HepG2 (cell line): ENCODE measurements at regions not wholly inside any gene's neighbourhood (a gene's known extent, or its start where the extent isn't known, plus 50 kb on each side); places are given as distances from the start of the nearest gene placed in this dataset.

Source experiments
- ATAC-seq: fragments of 200-7000 bp; cut with Tn5 transposase; 3 replicates; pipeline ENCODE4 v1.9.1; 2020; ENCODE audit warnings: mild to moderate bottlenecking, moderate library complexity
- BruUV-seq: library from RNA; stranded (reverse); fragments of 400-500 nt; replicated peaks from 2 replicates; lab custom pipeline; 2021; lab: Mats Ljungman, UMichigan
- CTCF ChIA-PET: fragments of 300-600 bp; formaldehyde crosslinking; extraction: SDS; loops from one replicate; lab custom pipeline; 2021; ENCODE audit warnings: low total read pairs, inconsistent platforms, low intra/inter-chr PET ratio; lab: Yijun Ruan, JAX
- POLR2A ChIA-PET: fragments of 350-600 bp; sonication (Branson Sonifier 250); formaldehyde crosslinking; loops from one replicate; lab custom pipeline; 2020; ENCODE audit warnings: antibody characterized with exemption, inconsistent platforms; lab: Yijun Ruan, JAX
- DNase-seq: peaks from one replicate; pipeline ENCODE4 v3.0.0-alpha.2; 2015; ENCODE audit warnings: low spot score
- FAIRE-seq: peaks from 3 replicates; lab custom pipeline; 2011; peaks lifted over from hg19 to GRCh38; lab: Jason Lieb, UNC
- H2AFZ ChIP-seq: one replicate; pipeline ENCODE4 v1.6.1; 2011; ENCODE audit warnings: low read length, inconsistent platforms
- H3K27ac ChIP-seq: fragments of 300-600 bp; 3 replicates; pipeline ENCODE4 v1.8.0; 2011; ENCODE audit warnings: mixed run types, mild to moderate bottlenecking, mixed read lengths, low read length, inconsistent platforms; ENCODE audit not compliant: insufficient read depth; ENCODE audit errors: extremely low read length
- H3K27me3 ChIP-seq, 2 experiments: fragments of 200-600 bp in 1 of 2; 2 replicates in 1 of 2; 3 replicates in 1 of 2; pipeline versions ENCODE4 v1.6.0 to v1.8.0; 2011; ENCODE audit warnings: low read length in 2 of 2, mild to moderate bottlenecking in 2 of 2, moderate library complexity in 2 of 2, inconsistent platforms in 1 of 2; ENCODE audit not compliant: insufficient read depth in 2 of 2, control insufficient read depth in 1 of 2
- H3K36me3 ChIP-seq, 2 experiments: fragments of 200-600 bp in 1 of 2; replicated peaks in 1 of 2; 2 replicates in 1 of 2; 3 replicates in 1 of 2; pipeline versions ENCODE4 v1.5.1 to v1.8.0; 2011; ENCODE audit warnings: low read length in 2 of 2, inconsistent platforms in 1 of 2; ENCODE audit not compliant: insufficient read depth in 2 of 2, control insufficient read depth in 1 of 2
- H3K4me1 ChIP-seq: 2 replicates; pipeline ENCODE4 v1.5.1; 2012; ENCODE audit warnings: low read length, inconsistent platforms; ENCODE audit not compliant: insufficient read depth
- H3K4me2 ChIP-seq: 2 replicates; pipeline ENCODE4 v1.6.0; 2011; ENCODE audit warnings: low read depth, low read length, inconsistent platforms
- H3K4me3 ChIP-seq, 3 experiments: fragments of 200-600 bp in 1 of 3; sonication (generic), shearing (Covaris generic) in 1 of 3; replicated peaks in 1 of 3; 2 replicates each; pipeline ENCODE4 v1.5.1; 2011 to 2016; ENCODE audit warnings: low read length in 3 of 3, inconsistent platforms in 2 of 3, low read depth in 2 of 3, mild to moderate bottlenecking in 2 of 3, control low read depth in 1 of 3, mixed read lengths in 1 of 3; ENCODE audit not compliant: insufficient read depth in 1 of 3
- H3K79me2 ChIP-seq: one replicate; pipeline ENCODE4 v1.6.1; 2011; ENCODE audit warnings: low read length, inconsistent platforms; ENCODE audit not compliant: insufficient read depth
- H3K9ac ChIP-seq: 2 replicates; pipeline ENCODE4 v1.6.0; 2011; ENCODE audit warnings: mild to moderate bottlenecking, low read depth, low read length, inconsistent platforms; ENCODE audit not compliant: insufficient read depth
- H3K9me3 ChIP-seq: 2 replicates; pipeline ENCODE4 v1.5.1; 2012; ENCODE audit warnings: mild to moderate bottlenecking, low read length
- H4K20me1 ChIP-seq: 2 replicates; pipeline ENCODE4 v1.6.0; 2011; ENCODE audit warnings: inconsistent platforms, mild to moderate bottlenecking, low read length, moderate library complexity; ENCODE audit not compliant: insufficient read depth
- CC2D1A ChIP-seq: sonication (generic); formaldehyde crosslinking; IDR thresholded peaks from 2 replicates; pipeline ENCODE4 v1.8.1; 2023; ENCODE audit warnings: mild to moderate bottlenecking, missing genetic modification reagents
- CEBPG ChIP-seq: IDR thresholded peaks from 2 replicates; pipeline ENCODE4 v1.6.1; 2016
- HDAC1 ChIP-seq: sonication (generic); formaldehyde crosslinking; IDR thresholded peaks from 2 replicates; pipeline ENCODE4 v1.5.1; 2020; ENCODE audit warnings: mild to moderate bottlenecking, missing genetic modification reagents
- IKZF4 ChIP-seq: sonication (generic); formaldehyde crosslinking; IDR thresholded peaks from 2 replicates; pipeline ENCODE4 v1.5.1; 2020; ENCODE audit warnings: borderline replicate concordance, mild to moderate bottlenecking, low read depth, missing genetic modification reagents; ENCODE audit errors: not compliant biosample characterization
- MEF2D ChIP-seq: sonication (generic); formaldehyde crosslinking; IDR thresholded peaks from 2 replicates; pipeline ENCODE4 v1.5.1; 2020; ENCODE audit warnings: mild to moderate bottlenecking, missing genetic modification reagents
- THAP11 ChIP-seq: IDR thresholded peaks from 2 replicates; pipeline ENCODE4 v1.6.1; 2016; ENCODE audit warnings: missing biosample characterization, missing genetic modification reagents
- ZEB1 ChIP-seq: IDR thresholded peaks from 2 replicates; pipeline ENCODE4 v1.6.1; 2012; ENCODE audit warnings: mild to moderate bottlenecking, low read depth, inconsistent platforms; ENCODE audit not compliant: insufficient replicate concordance
- WGBS: methylation state at CpG from one replicate; pipeline ENCODE4 v1.1.6; 2017; ENCODE audit warnings: low lambda C conversion rate; 5-methylcytosine and 5-hydroxymethylcytosine counted together
- in situ Hi-C: cut with HindIII; loops from 2 replicates; pipeline ENCODE4 v1.10.0; 2017; ENCODE audit warnings: low pct_unique_long_range_greater_than_20kb; ENCODE audit not compliant: extremely low pct_ligation_motif_present
- intact Hi-C: fragments of 100-400 bp; cut with micrococcal nuclease; formaldehyde crosslinking; loops from one replicate; pipeline ENCODE4 v1.10.0; 2022; ENCODE audit not compliant: unreplicated experiment
- TF ChIP-seq, protein P1 (sequence below): sonication (generic); formaldehyde crosslinking; IDR thresholded peaks from 2 replicates; pipeline ENCODE4 v1.4.0; 2020; ENCODE audit warnings: mild to moderate bottlenecking, missing genetic modification reagents, borderline replicate concordance
- TF ChIP-seq, protein P2 (sequence below): sonication (generic); formaldehyde crosslinking; IDR thresholded peaks from 2 replicates; pipeline ENCODE4 v1.8.1; 2023; ENCODE audit warnings: missing genetic modification reagents, inconsistent platforms, borderline replicate concordance
- TF ChIP-seq, protein P3 (sequence below): sonication (generic); formaldehyde crosslinking; IDR thresholded peaks from 2 replicates; pipeline ENCODE4 v1.4.0; 2020; ENCODE audit warnings: missing genetic modification reagents

DNA sequence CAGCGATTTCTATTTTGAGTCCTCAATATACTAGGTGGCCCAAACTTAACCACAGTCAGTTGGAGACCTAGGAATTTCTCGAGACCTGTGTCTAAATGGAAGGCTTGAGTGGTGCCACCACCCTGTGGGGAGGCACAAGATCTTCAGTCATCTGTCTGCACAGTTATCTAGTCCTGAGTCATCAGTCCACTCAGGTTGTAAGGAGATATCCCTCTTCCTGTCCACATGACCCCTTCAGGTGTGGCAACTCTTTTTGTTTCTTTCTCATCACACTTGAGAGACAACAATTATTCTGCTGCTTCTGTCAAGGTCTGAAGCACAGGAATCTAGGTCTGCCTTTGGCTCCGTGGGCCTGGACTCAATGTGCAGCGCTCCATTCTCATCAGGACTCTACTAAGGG is 64.4 kb upstream of the IBSP start:
- Histone ChIP-seq H3K4me1 (no peaks in the 10 kb centered on the region), H3K79me2 (no peaks in the 10 kb centered on the region), H2AFZ (no peak overlapping the region), H4K20me1 (no peaks in the 10 kb centered on the region), H3K9ac (no peak overlapping the region), H3K4me2 (no peak overlapping the region), H3K27me3 (peaks cover 0 to 7% of the 10 kb centered on the region in 2 experiments; a peak in 1 of 5 replicates), H3K27ac (no peak overlapping the region), H3K36me3 (no peaks in the 10 kb centered on the region), H3K4me3 (no peak overlapping the region), H3K9me3 (no peaks in the 10 kb centered on the region)
- BruUV-seq, result no TSS peak
- no peak for FAIRE-seq
- CTCF ChIA-PET, result no interaction called here
- ATAC-seq, result no peak
- TF ChIP-seq ZEB1 (no peak), HDAC1 (CRISPR knock-in tag) (no peak), CEBPG (CRISPR knock-in tag) (no peak)
- 0% methylated on average over 4 of the region's 4 CpGs for whole genome bisulfite sequencing
- POLR2A ChIA-PET, result no interaction called here
- in situ Hi-C loops, result no loop called here
- DNase-seq, result no peak
- intact Hi-C loops, result no loop called here

DNA sequence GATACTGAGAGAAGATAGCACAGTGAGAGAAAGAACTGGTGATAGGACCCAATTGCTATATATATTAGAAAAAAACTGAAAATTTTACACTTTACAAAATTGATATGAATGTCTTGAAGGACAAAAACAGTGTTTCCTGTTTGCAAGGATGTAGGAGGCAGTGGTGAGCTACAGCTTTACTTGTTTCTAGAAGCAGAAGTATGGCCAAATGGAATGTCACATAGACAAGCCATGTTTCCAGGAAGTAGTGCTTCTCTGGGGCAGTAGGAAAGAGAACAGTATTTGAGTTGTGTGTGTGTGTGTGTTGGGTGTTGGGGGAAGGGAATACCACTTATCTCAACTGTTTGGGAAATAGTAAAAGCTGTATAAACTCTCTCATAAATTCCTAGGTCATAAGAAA is 60.9 kb upstream of the IBSP start:
- Histone ChIP-seq H3K4me3 (no peak overlapping the region), H3K79me2 (no peaks in the 10 kb centered on the region), H3K9ac (no peak overlapping the region), H3K9me3 (no peaks in the 10 kb centered on the region), H4K20me1 (no peaks in the 10 kb centered on the region), H3K4me2 (no peak overlapping the region), H3K4me1 (no peaks in the 10 kb centered on the region), H3K36me3 (no peaks in the 10 kb centered on the region), H3K27ac (no peak overlapping the region), H3K27me3 (no peaks in the 10 kb centered on the region), H2AFZ (no peak overlapping the region)
- DNase-seq, result no peak
- intact Hi-C loops (no loop called here), in situ Hi-C loops (no loop called here)
- no peak for ATAC-seq
- ChIA-PET CTCF (no interaction called here), POLR2A (no interaction called here)
- FAIRE-seq, result no peak
- BruUV-seq, result no TSS peak
- TF ChIP-seq, protein P1, sequence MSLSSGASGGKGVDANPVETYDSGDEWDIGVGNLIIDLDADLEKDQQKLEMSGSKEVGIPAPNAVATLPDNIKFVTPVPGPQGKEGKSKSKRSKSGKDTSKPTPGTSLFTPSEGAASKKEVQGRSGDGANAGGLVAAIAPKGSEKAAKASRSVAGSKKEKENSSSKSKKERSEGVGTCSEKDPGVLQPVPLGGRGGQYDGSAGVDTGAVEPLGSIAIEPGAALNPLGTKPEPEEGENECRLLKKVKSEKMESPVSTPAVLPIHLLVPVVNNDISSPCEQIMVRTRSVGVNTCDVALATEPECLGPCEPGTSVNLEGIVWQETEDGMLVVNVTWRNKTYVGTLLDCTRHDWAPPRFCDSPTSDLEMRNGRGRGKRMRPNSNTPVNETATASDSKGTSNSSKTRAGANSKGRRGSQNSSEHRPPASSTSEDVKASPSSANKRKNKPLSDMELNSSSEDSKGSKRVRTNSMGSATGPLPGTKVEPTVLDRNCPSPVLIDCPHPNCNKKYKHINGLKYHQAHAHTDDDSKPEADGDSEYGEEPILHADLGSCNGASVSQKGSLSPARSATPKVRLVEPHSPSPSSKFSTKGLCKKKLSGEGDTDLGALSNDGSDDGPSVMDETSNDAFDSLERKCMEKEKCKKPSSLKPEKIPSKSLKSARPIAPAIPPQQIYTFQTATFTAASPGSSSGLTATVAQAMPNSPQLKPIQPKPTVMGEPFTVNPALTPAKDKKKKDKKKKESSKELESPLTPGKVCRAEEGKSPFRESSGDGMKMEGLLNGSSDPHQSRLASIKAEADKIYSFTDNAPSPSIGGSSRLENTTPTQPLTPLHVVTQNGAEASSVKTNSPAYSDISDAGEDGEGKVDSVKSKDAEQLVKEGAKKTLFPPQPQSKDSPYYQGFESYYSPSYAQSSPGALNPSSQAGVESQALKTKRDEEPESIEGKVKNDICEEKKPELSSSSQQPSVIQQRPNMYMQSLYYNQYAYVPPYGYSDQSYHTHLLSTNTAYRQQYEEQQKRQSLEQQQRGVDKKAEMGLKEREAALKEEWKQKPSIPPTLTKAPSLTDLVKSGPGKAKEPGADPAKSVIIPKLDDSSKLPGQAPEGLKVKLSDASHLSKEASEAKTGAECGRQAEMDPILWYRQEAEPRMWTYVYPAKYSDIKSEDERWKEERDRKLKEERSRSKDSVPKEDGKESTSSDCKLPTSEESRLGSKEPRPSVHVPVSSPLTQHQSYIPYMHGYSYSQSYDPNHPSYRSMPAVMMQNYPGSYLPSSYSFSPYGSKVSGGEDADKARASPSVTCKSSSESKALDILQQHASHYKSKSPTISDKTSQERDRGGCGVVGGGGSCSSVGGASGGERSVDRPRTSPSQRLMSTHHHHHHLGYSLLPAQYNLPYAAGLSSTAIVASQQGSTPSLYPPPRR (CRISPR knock-in tag), result no peak
- TF ChIP-seq, protein P2, sequence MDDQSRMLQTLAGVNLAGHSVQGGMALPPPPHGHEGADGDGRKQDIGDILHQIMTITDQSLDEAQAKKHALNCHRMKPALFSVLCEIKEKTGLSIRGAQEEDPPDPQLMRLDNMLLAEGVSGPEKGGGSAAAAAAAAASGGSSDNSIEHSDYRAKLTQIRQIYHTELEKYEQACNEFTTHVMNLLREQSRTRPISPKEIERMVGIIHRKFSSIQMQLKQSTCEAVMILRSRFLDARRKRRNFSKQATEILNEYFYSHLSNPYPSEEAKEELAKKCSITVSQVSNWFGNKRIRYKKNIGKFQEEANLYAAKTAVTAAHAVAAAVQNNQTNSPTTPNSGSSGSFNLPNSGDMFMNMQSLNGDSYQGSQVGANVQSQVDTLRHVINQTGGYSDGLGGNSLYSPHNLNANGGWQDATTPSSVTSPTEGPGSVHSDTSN, result no peak
- TF ChIP-seq MEF2D (no peak), IKZF4 (no peak), CC2D1A (CRISPR knock-in tag) (no peak), THAP11 (CRISPR knock-in tag) (no peak)
- TF ChIP-seq, protein P3, sequence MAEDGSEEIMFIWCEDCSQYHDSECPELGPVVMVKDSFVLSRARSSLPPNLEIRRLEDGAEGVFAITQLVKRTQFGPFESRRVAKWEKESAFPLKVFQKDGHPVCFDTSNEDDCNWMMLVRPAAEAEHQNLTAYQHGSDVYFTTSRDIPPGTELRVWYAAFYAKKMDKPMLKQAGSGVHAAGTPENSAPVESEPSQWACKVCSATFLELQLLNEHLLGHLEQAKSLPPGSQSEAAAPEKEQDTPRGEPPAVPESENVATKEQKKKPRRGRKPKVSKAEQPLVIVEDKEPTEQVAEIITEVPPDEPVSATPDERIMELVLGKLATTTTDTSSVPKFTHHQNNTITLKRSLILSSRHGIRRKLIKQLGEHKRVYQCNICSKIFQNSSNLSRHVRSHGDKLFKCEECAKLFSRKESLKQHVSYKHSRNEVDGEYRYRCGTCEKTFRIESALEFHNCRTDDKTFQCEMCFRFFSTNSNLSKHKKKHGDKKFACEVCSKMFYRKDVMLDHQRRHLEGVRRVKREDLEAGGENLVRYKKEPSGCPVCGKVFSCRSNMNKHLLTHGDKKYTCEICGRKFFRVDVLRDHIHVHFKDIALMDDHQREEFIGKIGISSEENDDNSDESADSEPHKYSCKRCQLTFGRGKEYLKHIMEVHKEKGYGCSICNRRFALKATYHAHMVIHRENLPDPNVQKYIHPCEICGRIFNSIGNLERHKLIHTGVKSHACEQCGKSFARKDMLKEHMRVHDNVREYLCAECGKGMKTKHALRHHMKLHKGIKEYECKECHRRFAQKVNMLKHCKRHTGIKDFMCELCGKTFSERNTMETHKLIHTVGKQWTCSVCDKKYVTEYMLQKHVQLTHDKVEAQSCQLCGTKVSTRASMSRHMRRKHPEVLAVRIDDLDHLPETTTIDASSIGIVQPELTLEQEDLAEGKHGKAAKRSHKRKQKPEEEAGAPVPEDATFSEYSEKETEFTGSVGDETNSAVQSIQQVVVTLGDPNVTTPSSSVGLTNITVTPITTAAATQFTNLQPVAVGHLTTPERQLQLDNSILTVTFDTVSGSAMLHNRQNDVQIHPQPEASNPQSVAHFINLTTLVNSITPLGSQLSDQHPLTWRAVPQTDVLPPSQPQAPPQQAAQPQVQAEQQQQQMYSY (CRISPR knock-in tag), result no peak
